ENCODE measurements at regions not wholly inside any gene's neighbourhood (a gene's known extent, or its start where the extent isn't known, plus 50 kb on each side); places are given as distances from the start of the nearest gene placed in this dataset.
A peak's percentile ranks its signal among the peaks of the same experiment; 100 is the strongest.

- peak; percentile 88 for DNase-seq (ENCODE audit: low spot score)
- no peak overlapping the region for H2AFZ ChIP-seq
- no peaks in the 10 kb centered on the region for H3K79me2 ChIP-seq (replicated peaks; ENCODE audit: insufficient read depth)
- peak overlapping the region; percentile 91 for H3K27ac ChIP-seq (ENCODE audit: low read depth)
- Mint-ChIP-seq H3K36me3 (ENCODE audit: low read depth) (peaks cover 17% of the 10 kb centered on the region; the same call in 2 of the 3 replicates), H3K27me3 (ENCODE audit: insufficient read depth, low read depth, poor library complexity) (peaks cover 17% of the 10 kb centered on the region), H3K27ac (peak overlapping the region; percentile 95), H3K9me3 (peaks cover 6% of the 10 kb centered on the region; the same call in 2 of the 3 replicates), H3K4me1 (peaks cover 42% of the 10 kb centered on the region), H3K4me3 (peak overlapping the region; percentile 18; the same call in 1 of the 3 replicates)
- peak overlapping the region; percentile 16 for H3K4me2 ChIP-seq
- no peaks in the 10 kb centered on the region for H4K20me1 ChIP-seq (replicated peaks; ENCODE audit: insufficient read depth)
- no peaks in the 10 kb centered on the region; the same call in 1 of the 2 replicates for H3F3A ChIP-seq (replicated peaks; ENCODE audit: low read depth)
- no peaks in the 10 kb centered on the region for H3K27me3 ChIP-seq (ENCODE audit: insufficient read depth)
- H3K9me2 ChIP-seq (ENCODE audit: insufficient read depth), result peaks cover 6% of the 10 kb centered on the region; the same call in 1 of the 2 replicates
- no peaks in the 10 kb centered on the region for H3K36me3 ChIP-seq (ENCODE audit: insufficient read depth)
- H3K4me1 ChIP-seq (ENCODE audit: insufficient read depth), result peaks cover 27% of the 10 kb centered on the region
- H3K4me3 ChIP-seq, result no peak overlapping the region
- peak; percentile 82 for TF ChIP-seq ZNF462 (CRISPR knock-in tag; IDR thresholded peaks at IDR 0.05)
- peak; percentile 81 for TF ChIP-seq JUNB (IDR thresholded peaks at IDR 0.05; ENCODE audit: unreplicated experiment)
- TF ChIP-seq ZNF114 (CRISPR knock-in tag; IDR thresholded peaks at IDR 0.05), result peak; percentile 62
- TF ChIP-seq CREB1 (CRISPR knock-in tag; IDR thresholded peaks at IDR 0.05; ENCODE audit: low read depth), result 0 out of 2 replicates have a peak, but pooled peaks have one; percentile 5
- TF ChIP-seq POLR2AphosphoS5 (IDR thresholded peaks at IDR 0.05; ENCODE audit: low read depth), result no peak
- no peak for TF ChIP-seq STAT1 (IDR thresholded peaks at IDR 0.05; ENCODE audit: unreplicated experiment)
- peak; percentile 75 for TF ChIP-seq NANOG (IDR thresholded peaks at IDR 0.05; ENCODE audit: borderline replicate concordance)
- ATAC-seq, result peak; percentile 95
Measured at GRCh38 chr4:42293967-42294813, 103.1 kb upstream of the SHISA3 start.

Data from GM23338 (cell line).